Gastrocnemius medialis (tissue), 4 donors: ENCODE measurements at regions not wholly inside any gene's neighbourhood (a gene's known extent, or its start where the extent isn't known, plus 50 kb on each side); places are given as distances from the start of the nearest gene placed in this dataset.

Experiments
- ATAC-seq, 2 donors: fragments of 150-250 bp; one replicate each; pipeline ENCODE4 v1.9.1; 2016
- DNase-seq, 2 donors: peaks; one replicate each; pipeline ENCODE4 v3.0.0-alpha.2; 2019
- H3K27ac ChIP-seq, 4 donors: fragments of 200-600 bp; sonication (generic); 1 replicate in 1 of 4; 2 replicates in 3 of 4; pipeline ENCODE4 v1.5.1; 2016 to 2018; ENCODE audit warnings: mild to moderate bottlenecking in 2 of 4, moderate library complexity in 1 of 4
- H3K27me3 ChIP-seq, 3 donors: fragments of 200-600 bp; sonication (generic) in 2 of 3; 1 replicate in 1 of 3; 2 replicates in 2 of 3; pipeline versions ENCODE4 v1.5.1 to v1.6.0; 2016 to 2019; ENCODE audit warnings: mild to moderate bottlenecking in 1 of 3, moderate library complexity in 1 of 3
- H3K36me3 ChIP-seq, 2 donors: fragments of 200-600 bp; sonication (generic) in 1 of 2; one replicate each; pipeline ENCODE4 v1.5.1; 2017 to 2018
- H3K4me1 ChIP-seq, 2 donors: fragments of 200-600 bp; sonication (generic) in 1 of 2; one replicate each; pipeline ENCODE4 v1.5.1; 2016 to 2017; ENCODE audit warnings: mild to moderate bottlenecking in 2 of 2
- H3K4me3 ChIP-seq, 4 donors: fragments of 200-600 bp; sonication (generic) in 3 of 4; 1 replicate in 1 of 4; 2 replicates in 3 of 4; pipeline ENCODE4 v1.5.1; 2016 to 2019; ENCODE audit warnings: mild to moderate bottlenecking in 2 of 4
- H3K9me3 ChIP-seq, 3 donors: fragments of 200-600 bp; sonication (generic) in 2 of 3; 1 replicate in 1 of 3; 2 replicates in 2 of 3; pipeline ENCODE4 v1.5.1; 2016 to 2019
- POLR2A ChIP-seq, 2 donors: fragments of 450-650 bp; IDR thresholded peaks; one replicate each; pipeline ENCODE4 v1.6.1; 2017; ENCODE audit warnings: antibody characterized with exemption in 2 of 2, mild to moderate bottlenecking in 2 of 2, moderate library complexity in 2 of 2
- in situ Hi-C, 4 donors: fragments of 200-750 bp; cut with MboI; loops; one replicate each; pipeline versions ENCODE4 v1.15.0 to v1.8.0; 2017; ENCODE audit warnings: low sequenced_read_pairs in 4 of 4
- intact Hi-C: fragments of 100-400 bp; cut with DNase I; formaldehyde crosslinking; loops from one replicate; pipeline ENCODE4 v1.15.1; 2023; ENCODE audit warnings: low total_unique reads
- microRNA counts, 2 donors: library from miRNA; unstranded; fragments of <30 nt; microRNA quantifications; one replicate each; lab custom pipeline; 2016
- microRNA-seq, 2 donors: library from miRNA; unstranded; fragments of <30 nt; microRNA quantifications; one replicate each; pipeline ENCODE4, GENCODE V29; 2016; ENCODE audit warnings: borderline replicate concordance in 2 of 2
- TF ChIP-seq, protein P1 (sequence below), 5 experiments: fragments of 450-650 bp in 3 of 5; fragments of 200-600 bp in 2 of 5; sonication (generic) in 2 of 5; IDR thresholded peaks in 4 of 5; conservative IDR thresholded peaks in 1 of 5; 1 replicate in 4 of 5; 2 replicates in 1 of 5; pipeline ENCODE4 v1.5.1; 2016 to 2019; ENCODE audit warnings: antibody characterized with exemption in 5 of 5, mild to moderate bottlenecking in 3 of 5, moderate library complexity in 3 of 5

GRCh38 chr14:101508948-101509729 is 52.2 kb upstream of the DIO3 start:
- ATAC-seq (no peak), DNase-seq (peak in 1 of 2 donors; percentile 2)
- in situ Hi-C loops (no loop called here), intact Hi-C loops (no loop called here)
- Histone ChIP-seq H3K36me3 (no peaks in the 10 kb centered on the region), H3K4me3 (no peak overlapping the region), H3K27me3 (peaks cover 0 to 3% (median 0%) of the 10 kb centered on the region in 3 donors), H3K27ac (no peak overlapping the region), H3K4me1 (no peaks in the 10 kb centered on the region), H3K9me3 (no peaks in the 10 kb centered on the region)
- TF ChIP-seq, protein P1, sequence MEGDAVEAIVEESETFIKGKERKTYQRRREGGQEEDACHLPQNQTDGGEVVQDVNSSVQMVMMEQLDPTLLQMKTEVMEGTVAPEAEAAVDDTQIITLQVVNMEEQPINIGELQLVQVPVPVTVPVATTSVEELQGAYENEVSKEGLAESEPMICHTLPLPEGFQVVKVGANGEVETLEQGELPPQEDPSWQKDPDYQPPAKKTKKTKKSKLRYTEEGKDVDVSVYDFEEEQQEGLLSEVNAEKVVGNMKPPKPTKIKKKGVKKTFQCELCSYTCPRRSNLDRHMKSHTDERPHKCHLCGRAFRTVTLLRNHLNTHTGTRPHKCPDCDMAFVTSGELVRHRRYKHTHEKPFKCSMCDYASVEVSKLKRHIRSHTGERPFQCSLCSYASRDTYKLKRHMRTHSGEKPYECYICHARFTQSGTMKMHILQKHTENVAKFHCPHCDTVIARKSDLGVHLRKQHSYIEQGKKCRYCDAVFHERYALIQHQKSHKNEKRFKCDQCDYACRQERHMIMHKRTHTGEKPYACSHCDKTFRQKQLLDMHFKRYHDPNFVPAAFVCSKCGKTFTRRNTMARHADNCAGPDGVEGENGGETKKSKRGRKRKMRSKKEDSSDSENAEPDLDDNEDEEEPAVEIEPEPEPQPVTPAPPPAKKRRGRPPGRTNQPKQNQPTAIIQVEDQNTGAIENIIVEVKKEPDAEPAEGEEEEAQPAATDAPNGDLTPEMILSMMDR (IDR thresholded peaks at IDR 0.05 in 4 of 5, conservative IDR thresholded peaks at IDR 0.05 in 1 of 5), result no peak
- no peak for TF ChIP-seq POLR2A (IDR thresholded peaks at IDR 0.05)

DNA sequence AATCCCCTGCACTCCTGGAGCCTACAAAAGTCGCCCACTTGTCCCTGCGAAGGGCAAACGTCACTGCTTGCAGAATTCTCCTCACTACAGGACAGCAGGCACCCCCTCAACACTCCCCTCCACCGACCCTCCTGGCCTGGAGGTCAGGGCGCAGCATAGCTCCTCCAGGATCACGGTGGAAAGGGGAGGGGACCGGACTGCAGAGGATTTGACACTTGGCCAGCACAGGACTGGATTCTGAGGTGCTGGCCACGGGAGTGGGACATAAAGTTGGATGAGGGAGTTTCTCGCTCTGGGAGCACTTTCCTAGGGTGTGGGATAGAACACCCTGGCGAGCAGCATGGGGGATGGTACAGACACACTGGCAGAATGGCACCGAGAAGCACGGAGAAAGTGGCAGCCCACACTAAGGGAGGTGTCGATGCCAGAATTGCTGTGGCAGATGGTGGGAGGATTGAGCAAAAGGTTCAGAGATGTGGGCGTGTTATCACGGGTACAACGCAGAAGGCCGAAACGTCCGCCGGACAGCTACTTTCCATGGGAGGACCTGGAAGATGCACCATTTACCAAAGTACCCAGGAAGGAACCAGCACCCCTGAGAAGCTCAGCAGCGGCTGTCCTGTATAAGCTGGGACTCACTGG is 51.4 kb upstream of the DIO3 start:
- no peaks in the 10 kb centered on the region for H3K9me3 ChIP-seq
- H3K27ac ChIP-seq, result no peak overlapping the region
- intact Hi-C loops (no loop called here), in situ Hi-C loops (no loop called here)
- H3K27me3 ChIP-seq, result peaks cover 0 to 3% (median 0%) of the 10 kb centered on the region in 3 donors
- TF ChIP-seq, protein P1 (IDR thresholded peaks at IDR 0.05 in 4 of 5, conservative IDR thresholded peaks at IDR 0.05 in 1 of 5), result no peak
- ATAC-seq (no peak), DNase-seq (peak in 1 of 2 donors; percentile 8)
- no peak overlapping the region for H3K4me3 ChIP-seq
- H3K4me1 ChIP-seq, result no peaks in the 10 kb centered on the region
- H3K36me3 ChIP-seq, result no peaks in the 10 kb centered on the region

- in situ Hi-C loops (no loop called here), intact Hi-C loops (no loop called here)
- H3K27me3 ChIP-seq, result peaks cover 0 to 3% (median 0%) of the 10 kb centered on the region in 3 donors
- no peak overlapping the region for H3K4me3 ChIP-seq
- TF ChIP-seq, protein P1 (IDR thresholded peaks at IDR 0.05 in 4 of 5, conservative IDR thresholded peaks at IDR 0.05 in 1 of 5), result no peak
- TF ChIP-seq POLR2A (IDR thresholded peaks at IDR 0.05), result no peak
- no peaks in the 10 kb centered on the region for H3K4me1 ChIP-seq
- no peak for DNase-seq
- no peak overlapping the region for H3K27ac ChIP-seq
- H3K9me3 ChIP-seq, result no peaks in the 10 kb centered on the region
- ATAC-seq, result no peak
- no peaks in the 10 kb centered on the region for H3K36me3 ChIP-seq
Measured at GRCh38 chr14:101511199-101511598, 50.1 kb upstream of the DIO3 start.

MicroRNAs encoded in the stretch of these regions (microRNA counts, 767-probe panel; counts per million panel counts)
- microRNA hsa-miR-1185-5p (lab: Ali Mortazavi, UCI) (356 to 448 counts per million in 2 donors), microRNA hsa-miR-1193 (lab: Ali Mortazavi, UCI) (356 to 448 counts per million in 2 donors), microRNA hsa-miR-1197 (lab: Ali Mortazavi, UCI) (356 to 448 counts per million in 2 donors), microRNA hsa-miR-134 (lab: Ali Mortazavi, UCI) (356 to 448 counts per million in 2 donors), microRNA hsa-miR-154-5p (lab: Ali Mortazavi, UCI) (356 to 448 counts per million in 2 donors), microRNA hsa-miR-299-3p (lab: Ali Mortazavi, UCI) (356 to 448 counts per million in 2 donors), microRNA hsa-miR-299-5p (lab: Ali Mortazavi, UCI) (356 to 448 counts per million in 2 donors), microRNA hsa-miR-300 (lab: Ali Mortazavi, UCI) (356 to 448 counts per million in 2 donors), microRNA hsa-miR-323a-3p (lab: Ali Mortazavi, UCI) (356 to 448 counts per million in 2 donors), microRNA hsa-miR-323a-5p (lab: Ali Mortazavi, UCI) (356 to 448 counts per million in 2 donors), microRNA hsa-miR-323b-3p (lab: Ali Mortazavi, UCI) (356 to 448 counts per million in 2 donors), microRNA hsa-miR-323b-5p (lab: Ali Mortazavi, UCI) (356 to 448 counts per million in 2 donors), microRNA hsa-miR-329 (lab: Ali Mortazavi, UCI) (356 to 448 counts per million in 2 donors), microRNA hsa-miR-369-3p (lab: Ali Mortazavi, UCI) (356 to 448 counts per million in 2 donors), microRNA hsa-miR-369-5p (lab: Ali Mortazavi, UCI) (356 to 448 counts per million in 2 donors), microRNA hsa-miR-376a-3p (lab: Ali Mortazavi, UCI) (356 to 448 counts per million in 2 donors), microRNA hsa-miR-376b (lab: Ali Mortazavi, UCI) (356 to 448 counts per million in 2 donors), microRNA hsa-miR-376c (lab: Ali Mortazavi, UCI) (356 to 448 counts per million in 2 donors), microRNA hsa-miR-377-3p (lab: Ali Mortazavi, UCI) (356 to 448 counts per million in 2 donors), microRNA hsa-miR-379-5p (lab: Ali Mortazavi, UCI) (356 to 448 counts per million in 2 donors), microRNA hsa-miR-380-3p (lab: Ali Mortazavi, UCI) (356 to 448 counts per million in 2 donors), microRNA hsa-miR-381 (lab: Ali Mortazavi, UCI) (356 to 448 counts per million in 2 donors), microRNA hsa-miR-382-5p (lab: Ali Mortazavi, UCI) (356 to 448 counts per million in 2 donors), microRNA hsa-miR-409-3p (lab: Ali Mortazavi, UCI) (356 to 448 counts per million in 2 donors), microRNA hsa-miR-409-5p (lab: Ali Mortazavi, UCI) (356 to 448 counts per million in 2 donors), microRNA hsa-miR-410 (lab: Ali Mortazavi, UCI) (356 to 448 counts per million in 2 donors), microRNA hsa-miR-411-5p (lab: Ali Mortazavi, UCI) (448 to 2,787 counts per million in 2 donors), microRNA hsa-miR-412 (lab: Ali Mortazavi, UCI) (356 to 448 counts per million in 2 donors), microRNA hsa-miR-485-3p (lab: Ali Mortazavi, UCI) (356 to 448 counts per million in 2 donors), microRNA hsa-miR-485-5p (lab: Ali Mortazavi, UCI) (356 to 448 counts per million in 2 donors), microRNA hsa-miR-487a (lab: Ali Mortazavi, UCI) (356 to 448 counts per million in 2 donors), microRNA hsa-miR-487b (lab: Ali Mortazavi, UCI) (356 to 448 counts per million in 2 donors), microRNA hsa-miR-494 (lab: Ali Mortazavi, UCI) (356 to 448 counts per million in 2 donors), microRNA hsa-miR-495 (lab: Ali Mortazavi, UCI) (356 to 448 counts per million in 2 donors), microRNA hsa-miR-496 (lab: Ali Mortazavi, UCI) (356 to 448 counts per million in 2 donors), microRNA hsa-miR-539-5p (lab: Ali Mortazavi, UCI) (356 to 448 counts per million in 2 donors), microRNA hsa-miR-541-3p (lab: Ali Mortazavi, UCI) (356 to 448 counts per million in 2 donors), microRNA hsa-miR-543 (lab: Ali Mortazavi, UCI) (356 to 448 counts per million in 2 donors), microRNA hsa-miR-544a (lab: Ali Mortazavi, UCI) (356 to 448 counts per million in 2 donors), microRNA hsa-miR-654-3p (lab: Ali Mortazavi, UCI) (356 to 448 counts per million in 2 donors), microRNA hsa-miR-654-5p (lab: Ali Mortazavi, UCI) (356 to 448 counts per million in 2 donors), microRNA hsa-miR-655 (lab: Ali Mortazavi, UCI) (356 to 448 counts per million in 2 donors), microRNA hsa-miR-656 (lab: Ali Mortazavi, UCI) (356 to 448 counts per million in 2 donors), microRNA hsa-miR-668 (lab: Ali Mortazavi, UCI) (356 to 448 counts per million in 2 donors), microRNA hsa-miR-758 (lab: Ali Mortazavi, UCI) (356 to 448 counts per million in 2 donors), microRNA hsa-miR-889 (lab: Ali Mortazavi, UCI) (356 to 448 counts per million in 2 donors)

Small RNAs in the stretch of these regions (microRNA-seq; reads per million reads assigned to microRNA genes)
- gene MIR1185-1, result 1.7 to 4.7 reads per million in 2 donors
- gene MIR1185-2, result 0 reads per million in 2 donors
- gene MIR1193, result 0 reads per million in 2 donors
- 0 to 1.2 reads per million in 2 donors for gene MIR1197
- gene MIR134, result 41.8 to 75.7 reads per million in 2 donors
- gene MIR154, result 36.7 to 59.1 reads per million in 2 donors
- gene MIR299, result 105 to 236 reads per million in 2 donors
- 0 reads per million in 2 donors for gene MIR300
- gene MIR323A, result 12.8 to 26.0 reads per million in 2 donors
- gene MIR323B, result 0 to 3.4 reads per million in 2 donors
- gene MIR329-1, result 0 reads per million in 2 donors
- gene MIR329-2, result 0 to 1.2 reads per million in 2 donors
- gene MIR369, result 266 to 270 reads per million in 2 donors
- 1.2 to 1.7 reads per million in 2 donors for gene MIR376A1
- 1.2 to 1.7 reads per million in 2 donors for gene MIR376A2
- gene MIR376B, result 11.1 to 17.7 reads per million in 2 donors
- gene MIR376C, result 826 to 1,368 reads per million in 2 donors
- gene MIR377, result 20.1 to 26.5 reads per million in 2 donors
- 244 to 319 reads per million in 2 donors for gene MIR379
- 0.85 to 1.2 reads per million in 2 donors for gene MIR380
- gene MIR381, result 93.5 to 283 reads per million in 2 donors
- gene MIR382, result 246 to 311 reads per million in 2 donors
- 218 to 441 reads per million in 2 donors for gene MIR409
- gene MIR411, result 608 to 1,015 reads per million in 2 donors
- 0 to 11.8 reads per million in 2 donors for gene MIR412
- 21.3 to 40.2 reads per million in 2 donors for gene MIR485
- 6.8 to 10.6 reads per million in 2 donors for gene MIR487A
- gene MIR487B, result 629 to 693 reads per million in 2 donors
- gene MIR494, result 54.6 to 82.8 reads per million in 2 donors
- 17.7 to 17.9 reads per million in 2 donors for gene MIR495
- gene MIR496, result 0.85 to 5.9 reads per million in 2 donors
- 16.6 to 30.7 reads per million in 2 donors for gene MIR539
- gene MIR541, result 0.85 to 1.2 reads per million in 2 donors
- gene MIR543, result 11.8 to 23.9 reads per million in 2 donors
- gene MIR544A, result 0 reads per million in 2 donors
- 35.0 to 35.5 reads per million in 2 donors for gene MIR654
- gene MIR655, result 2.4 to 6.0 reads per million in 2 donors
- gene MIR656, result 9.5 to 12.0 reads per million in 2 donors
- gene MIR668, result 0 to 0.85 reads per million in 2 donors
- 0 to 3.4 reads per million in 2 donors for gene MIR758
- gene MIR889, result 24.8 to 39.0 reads per million in 2 donors
